Activated naive CD4-positive, alpha-beta T cell treated with anti-CD3 and anti-CD28 coated beads, Interleukin-2, amount 10 ng/mL, durations not matched to agents 7 days and 5 days (primary cell): ENCODE measurements at regions not wholly inside any gene's neighbourhood (a gene's known extent, or its start where the extent isn't known, plus 50 kb on each side); places are given as distances from the start of the nearest gene placed in this dataset.

Experiments
- CTCF ChIA-PET: fragments of 350-600 bp; sonication (Branson Sonifier 250); formaldehyde crosslinking; loops from one replicate; lab custom pipeline; 2021; ENCODE audit warnings: antibody characterized with exemption; lab: Charles Lee
- DNase-seq: peaks from one replicate; pipeline ENCODE4 v3.0.0-alpha.2; 2020
- H3K27ac Mint-ChIP-seq: one replicate; pipeline ENCODE4 v1.8.0; 2021; ENCODE audit warnings: mild to moderate bottlenecking, moderate library complexity, mixed read lengths
- H3K27me3 Mint-ChIP-seq: one replicate; pipeline ENCODE4 v1.8.0; 2021; ENCODE audit warnings: mild to moderate bottlenecking, mixed read lengths
- H3K36me3 Mint-ChIP-seq: one replicate; pipeline ENCODE4 v1.8.0; 2021; ENCODE audit warnings: mixed read lengths
- H3K4me1 Mint-ChIP-seq: one replicate; pipeline ENCODE4 v1.8.0; 2021; ENCODE audit warnings: mixed read lengths
- H3K4me3 Mint-ChIP-seq: one replicate; pipeline ENCODE4 v1.8.0; 2021; ENCODE audit warnings: mild to moderate bottlenecking, moderate library complexity, mixed read lengths
- H3K9me3 Mint-ChIP-seq: one replicate; pipeline ENCODE4 v1.8.0; 2021; ENCODE audit warnings: mixed read lengths

- Mint-ChIP-seq H3K27me3 (no peaks in the 10 kb centered on the region), H3K36me3 (no peaks in the 10 kb centered on the region), H3K9me3 (no peaks in the 10 kb centered on the region), H3K4me1 (peaks cover 11% of the 10 kb centered on the region), H3K27ac (no peak overlapping the region), H3K4me3 (no peak overlapping the region)
- CTCF ChIA-PET: interaction anchor here (1.4 to 2.9 kb wide), 4 partner anchors 20 to 507 kb away, joined by 3 to 16 read pairs (median 7); no protein-coding TSS in a partner anchor
- DNase-seq: no peak
These were observed 274.4 kb upstream of the FMN2 start for GRCh38 chr1:239817276-239817675.

- Mint-ChIP-seq H3K4me1 (peaks cover 11% of the 10 kb centered on the region), H3K36me3 (no peaks in the 10 kb centered on the region), H3K27ac (no peak overlapping the region), H3K4me3 (no peak overlapping the region), H3K9me3 (no peaks in the 10 kb centered on the region), H3K27me3 (no peaks in the 10 kb centered on the region)
- DNase-seq: no peak
- CTCF ChIA-PET: interaction anchor here (1.4 to 2.9 kb wide), 4 partner anchors 20 to 508 kb away, joined by 3 to 16 read pairs (median 7); no protein-coding TSS in a partner anchor
These were observed 273.9 kb upstream of the FMN2 start for GRCh38 chr1:239817801-239818200.

- Mint-ChIP-seq H3K9me3 (no peaks in the 10 kb centered on the region), H3K36me3 (no peaks in the 10 kb centered on the region), H3K4me1 (peaks cover 10% of the 10 kb centered on the region), H3K27me3 (no peaks in the 10 kb centered on the region), H3K4me3 (no peak overlapping the region), H3K27ac (no peak overlapping the region)
- peak; percentile 27 for DNase-seq
- CTCF ChIA-PET: interaction anchor here (0.6 to 2.9 kb wide), 6 partner anchors 14 to 413 kb away, joined by 3 to 16 read pairs (median 5); no protein-coding TSS in a partner anchor
These were observed 272.6 kb upstream of the FMN2 start for GRCh38 chr1:239819096-239819495.

GRCh38 chr1:239819756-239820250 lies 271.9 kb upstream of the FMN2 start:
- Mint-ChIP-seq H3K27me3 (no peaks in the 10 kb centered on the region), H3K4me1 (peaks cover 2% of the 10 kb centered on the region), H3K27ac (no peak overlapping the region), H3K36me3 (no peaks in the 10 kb centered on the region), H3K4me3 (no peak overlapping the region), H3K9me3 (no peaks in the 10 kb centered on the region)
- DNase-seq: no peak
- CTCF ChIA-PET: interaction anchor here (0.7 to 2.9 kb wide), 5 partner anchors 15 to 413 kb away, joined by 3 to 16 read pairs (median 7); no protein-coding TSS in a partner anchor

- Mint-ChIP-seq H3K36me3 (no peaks in the 10 kb centered on the region), H3K27ac (no peak overlapping the region), H3K9me3 (no peaks in the 10 kb centered on the region), H3K4me1 (no peaks in the 10 kb centered on the region), H3K27me3 (no peaks in the 10 kb centered on the region), H3K4me3 (no peak overlapping the region)
- CTCF ChIA-PET: no interaction called here
- no peak for DNase-seq
These were observed 267.8 kb upstream of the FMN2 start for GRCh38 chr1:239823852-239824251.

- CTCF ChIA-PET: no interaction called here
- Mint-ChIP-seq H3K36me3 (no peaks in the 10 kb centered on the region), H3K4me1 (no peaks in the 10 kb centered on the region), H3K9me3 (no peaks in the 10 kb centered on the region), H3K27ac (no peak overlapping the region), H3K4me3 (no peak overlapping the region), H3K27me3 (no peaks in the 10 kb centered on the region)
- DNase-seq: no peak
These were observed 265.5 kb upstream of the FMN2 start for GRCh38 chr1:239826211-239826610.

- no peaks in the 10 kb centered on the region for H3K9me3 Mint-ChIP-seq
- H3K27me3 Mint-ChIP-seq: no peaks in the 10 kb centered on the region
- no peaks in the 10 kb centered on the region for H3K36me3 Mint-ChIP-seq
- no peaks in the 10 kb centered on the region for H3K4me1 Mint-ChIP-seq
- CTCF ChIA-PET: no interaction called here
- DNase-seq: no peak
- no peak overlapping the region for H3K4me3 Mint-ChIP-seq
- H3K27ac Mint-ChIP-seq: no peak overlapping the region
These were observed 264.9 kb upstream of the FMN2 start for GRCh38 chr1:239826736-239827135.

- H3K4me1 Mint-ChIP-seq: no peaks in the 10 kb centered on the region
- H3K27me3 Mint-ChIP-seq: no peaks in the 10 kb centered on the region
- H3K36me3 Mint-ChIP-seq: no peaks in the 10 kb centered on the region
- no peak overlapping the region for H3K4me3 Mint-ChIP-seq
- no peaks in the 10 kb centered on the region for H3K9me3 Mint-ChIP-seq
- no peak for DNase-seq
- CTCF ChIA-PET: no interaction called here
- no peak overlapping the region for H3K27ac Mint-ChIP-seq
These were observed 262.1 kb upstream of the FMN2 start for GRCh38 chr1:239829535-239829934.

GRCh38 chr1:239831577-239832355 lies 259.9 kb upstream of the FMN2 start:
- H3K36me3 Mint-ChIP-seq: no peaks in the 10 kb centered on the region
- no peaks in the 10 kb centered on the region for H3K27me3 Mint-ChIP-seq
- H3K4me1 Mint-ChIP-seq: no peaks in the 10 kb centered on the region
- H3K9me3 Mint-ChIP-seq: no peaks in the 10 kb centered on the region
- DNase-seq: no peak
- no peak overlapping the region for H3K27ac Mint-ChIP-seq
- H3K4me3 Mint-ChIP-seq: no peak overlapping the region
- CTCF ChIA-PET: no interaction called here

GRCh38 chr1:239833723-239834122 lies 258.0 kb upstream of the FMN2 start:
- no peak overlapping the region for H3K27ac Mint-ChIP-seq
- H3K4me3 Mint-ChIP-seq: no peak overlapping the region
- no peaks in the 10 kb centered on the region for H3K36me3 Mint-ChIP-seq
- DNase-seq: no peak
- no peaks in the 10 kb centered on the region for H3K27me3 Mint-ChIP-seq
- no peaks in the 10 kb centered on the region for H3K9me3 Mint-ChIP-seq
- no peaks in the 10 kb centered on the region for H3K4me1 Mint-ChIP-seq
- CTCF ChIA-PET: no interaction called here

GRCh38 chr1:239835946-239836440 lies 255.7 kb upstream of the FMN2 start:
- no peaks in the 10 kb centered on the region for H3K9me3 Mint-ChIP-seq
- H3K27me3 Mint-ChIP-seq: no peaks in the 10 kb centered on the region
- H3K4me3 Mint-ChIP-seq: no peak overlapping the region
- no peaks in the 10 kb centered on the region for H3K36me3 Mint-ChIP-seq
- CTCF ChIA-PET: no interaction called here
- H3K4me1 Mint-ChIP-seq: no peaks in the 10 kb centered on the region
- H3K27ac Mint-ChIP-seq: no peak overlapping the region
- no peak for DNase-seq

- Mint-ChIP-seq H3K27me3 (no peaks in the 10 kb centered on the region), H3K36me3 (no peaks in the 10 kb centered on the region), H3K27ac (no peak overlapping the region), H3K4me3 (no peak overlapping the region), H3K9me3 (no peaks in the 10 kb centered on the region), H3K4me1 (no peaks in the 10 kb centered on the region)
- CTCF ChIA-PET: no interaction called here
- DNase-seq: no peak
These were observed 251.3 kb upstream of the FMN2 start for GRCh38 chr1:239840336-239840735.

GRCh38 chr1:239840790-239841189 lies 250.9 kb upstream of the FMN2 start:
- no peak for DNase-seq
- H3K9me3 Mint-ChIP-seq: no peaks in the 10 kb centered on the region
- no peak overlapping the region for H3K27ac Mint-ChIP-seq
- CTCF ChIA-PET: no interaction called here
- no peak overlapping the region for H3K4me3 Mint-ChIP-seq
- no peaks in the 10 kb centered on the region for H3K36me3 Mint-ChIP-seq
- no peaks in the 10 kb centered on the region for H3K4me1 Mint-ChIP-seq
- H3K27me3 Mint-ChIP-seq: no peaks in the 10 kb centered on the region

- Mint-ChIP-seq H3K9me3 (no peaks in the 10 kb centered on the region), H3K36me3 (no peaks in the 10 kb centered on the region), H3K27me3 (no peaks in the 10 kb centered on the region), H3K4me3 (no peak overlapping the region), H3K4me1 (no peaks in the 10 kb centered on the region), H3K27ac (no peak overlapping the region)
- CTCF ChIA-PET: no interaction called here
- DNase-seq: no peak
These were observed 250.1 kb upstream of the FMN2 start for GRCh38 chr1:239841631-239842030.

- Mint-ChIP-seq H3K27ac (no peak overlapping the region), H3K36me3 (no peaks in the 10 kb centered on the region), H3K4me3 (no peak overlapping the region), H3K9me3 (no peaks in the 10 kb centered on the region), H3K27me3 (no peaks in the 10 kb centered on the region), H3K4me1 (no peaks in the 10 kb centered on the region)
- no peak for DNase-seq
- CTCF ChIA-PET: no interaction called here
These were observed 248.1 kb upstream of the FMN2 start for GRCh38 chr1:239843541-239843940.
